ENCODE measurements at regions not wholly inside any gene's neighbourhood (a gene's known extent, or its start where the extent isn't known, plus 50 kb on each side); places are given as distances from the start of the nearest gene placed in this dataset.

GRCh38 chr13:86737334-86737932, 933.7 kb upstream of the SLITRK5 start:
- DNase-seq (ENCODE audit: low read depth): no peak

GRCh38 chr13:86741762-86742285, 929.3 kb upstream of the SLITRK5 start:
- DNase-seq (ENCODE audit: low read depth): no peak

- no peak for DNase-seq (ENCODE audit: low read depth)
Observed at GRCh38 chr13:86757236-86757978, 913.8 kb upstream of the SLITRK5 start.

- no peak for DNase-seq (ENCODE audit: low read depth)
Observed at GRCh38 chr13:86758116-86758515, 913.1 kb upstream of the SLITRK5 start.

GRCh38 chr13:86760620-86761019, 910.6 kb upstream of the SLITRK5 start:
- no peak for DNase-seq (ENCODE audit: low read depth)

GRCh38 chr13:86765462-86765861, 905.7 kb upstream of the SLITRK5 start:
- no peak for DNase-seq (ENCODE audit: low read depth)

GRCh38 chr13:86788616-86789015, 882.6 kb upstream of the SLITRK5 start:
- no peak for DNase-seq (ENCODE audit: low read depth)

- DNase-seq (ENCODE audit: low read depth): no peak
Observed at GRCh38 chr13:86792153-86792651, 879.0 kb upstream of the SLITRK5 start.

- DNase-seq (ENCODE audit: low read depth): no peak
Observed at GRCh38 chr13:86795858-86796257, 875.3 kb upstream of the SLITRK5 start.

- DNase-seq (ENCODE audit: low read depth): no peak
Observed at GRCh38 chr13:86810361-86810760, 860.8 kb upstream of the SLITRK5 start.

GRCh38 chr13:86813198-86813597, 858.0 kb upstream of the SLITRK5 start:
- DNase-seq (ENCODE audit: low read depth): no peak

- DNase-seq (ENCODE audit: low read depth): no peak
Observed at GRCh38 chr13:86825410-86825809, 845.8 kb upstream of the SLITRK5 start.

GRCh38 chr13:86826232-86826631, 844.9 kb upstream of the SLITRK5 start:
- no peak for DNase-seq (ENCODE audit: low read depth)

GRCh38 chr13:86830046-86830445, 841.1 kb upstream of the SLITRK5 start:
- no peak for DNase-seq (ENCODE audit: low read depth)

GRCh38 chr13:86831084-86831483, 840.1 kb upstream of the SLITRK5 start:
- no peak for DNase-seq (ENCODE audit: low read depth)

- DNase-seq (ENCODE audit: low read depth): no peak
Observed at GRCh38 chr13:86838411-86839120, 832.6 kb upstream of the SLITRK5 start.

- DNase-seq (ENCODE audit: low read depth): no peak
Observed at GRCh38 chr13:86839221-86839620, 832.0 kb upstream of the SLITRK5 start.

GRCh38 chr13:86840250-86841191, 830.6 kb upstream of the SLITRK5 start:
- DNase-seq (ENCODE audit: low read depth): no peak

GRCh38 chr13:86841264-86841663, 829.9 kb upstream of the SLITRK5 start:
- no peak for DNase-seq (ENCODE audit: low read depth)

- DNase-seq (ENCODE audit: low read depth): no peak
Observed at GRCh38 chr13:86846501-86846900, 824.7 kb upstream of the SLITRK5 start.

- no peak for DNase-seq (ENCODE audit: low read depth)
Observed at GRCh38 chr13:86848716-86849115, 822.5 kb upstream of the SLITRK5 start.

GRCh38 chr13:86856991-86857390, 814.2 kb upstream of the SLITRK5 start:
- peak; percentile 12 for DNase-seq (ENCODE audit: low read depth)
